ENCODE measurements at regions not wholly inside any gene's neighbourhood (a gene's known extent, or its start where the extent isn't known, plus 50 kb on each side); places are given as distances from the start of the nearest gene placed in this dataset.

GRCh38 chr15:81929557-81929956 is 116.3 kb downstream of the MEX3B start:
- ChIA-PET POLR2A (no interaction called here), CTCF (interaction anchor here (1.5 kb wide), 1 partner anchor 10 kb away, joined by 7 read pairs; no protein-coding TSS in a partner anchor)
- TF ChIP-seq CTCF (IDR thresholded peaks at IDR 0.05; ENCODE audit: insufficient read depth, low read depth, low read length) = no peak
- no peak for DNase-seq (ENCODE audit: low read depth)
- Histone ChIP-seq H3K27me3 (ENCODE audit: control insufficient read depth, insufficient read depth, low read length) (no peaks in the 10 kb centered on the region), H3K4me3 (ENCODE audit: low read depth, low read length) (no peak overlapping the region), H3K36me3 (ENCODE audit: control insufficient read depth, insufficient read depth, low read length) (no peaks in the 10 kb centered on the region)

GRCh38 chr15:81926981-81927380 is 118.8 kb downstream of the MEX3B start:
- no peaks in the 10 kb centered on the region for H3K36me3 ChIP-seq (ENCODE audit: control insufficient read depth, insufficient read depth, low read length)
- POLR2A ChIA-PET = no interaction called here
- CTCF ChIA-PET = interaction anchor here (1.2 kb wide), 1 partner anchor 15 kb away, joined by 5 read pairs; no protein-coding TSS in a partner anchor

DNA sequence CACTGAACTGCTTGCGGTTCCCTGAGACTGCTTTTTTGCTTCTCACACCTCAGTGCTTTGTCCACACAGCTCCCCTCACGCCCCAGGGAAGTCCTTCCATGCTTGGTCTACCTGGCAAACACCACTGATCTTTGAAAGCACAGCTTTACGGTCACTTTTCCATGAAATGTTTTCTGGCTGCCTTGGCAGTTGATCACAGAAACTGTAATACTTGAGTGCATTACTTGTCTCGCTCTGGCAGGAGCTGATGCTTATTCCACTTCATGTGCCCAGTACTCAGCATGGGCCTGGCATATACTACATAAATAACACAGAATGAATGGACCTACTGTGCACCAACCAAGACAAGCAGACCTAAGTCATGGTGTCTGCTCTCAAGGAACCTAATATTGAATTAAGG is 121.1 kb downstream of the MEX3B start:
- Histone ChIP-seq H3K27me3 (ENCODE audit: control insufficient read depth, insufficient read depth, low read length) (no peaks in the 10 kb centered on the region), H3K36me3 (ENCODE audit: control insufficient read depth, insufficient read depth, low read length) (no peaks in the 10 kb centered on the region), H3K4me3 (ENCODE audit: low read depth, low read length) (no peak overlapping the region)
- ChIA-PET CTCF (interaction anchor here (0.8 to 1.9 kb wide), 3 partner anchors 10 to 23 kb away, joined by 3 to 4 read pairs (median 3); no protein-coding TSS in a partner anchor), POLR2A (no interaction called here)
- no peak for TF ChIP-seq CTCF (IDR thresholded peaks at IDR 0.05; ENCODE audit: insufficient read depth, low read depth, low read length)
- DNase-seq (ENCODE audit: low read depth) = no peak

More at GRCh38 chr15:81926981-81927380, 118.8 kb downstream of the MEX3B start:
- no peaks in the 10 kb centered on the region for H3K27me3 ChIP-seq (ENCODE audit: control insufficient read depth, insufficient read depth, low read length)
- DNase-seq (ENCODE audit: low read depth) = no peak
- H3K4me3 ChIP-seq (ENCODE audit: low read depth, low read length) = no peak overlapping the region
- TF ChIP-seq CTCF (IDR thresholded peaks at IDR 0.05; ENCODE audit: insufficient read depth, low read depth, low read length) = no peak

DNA sequence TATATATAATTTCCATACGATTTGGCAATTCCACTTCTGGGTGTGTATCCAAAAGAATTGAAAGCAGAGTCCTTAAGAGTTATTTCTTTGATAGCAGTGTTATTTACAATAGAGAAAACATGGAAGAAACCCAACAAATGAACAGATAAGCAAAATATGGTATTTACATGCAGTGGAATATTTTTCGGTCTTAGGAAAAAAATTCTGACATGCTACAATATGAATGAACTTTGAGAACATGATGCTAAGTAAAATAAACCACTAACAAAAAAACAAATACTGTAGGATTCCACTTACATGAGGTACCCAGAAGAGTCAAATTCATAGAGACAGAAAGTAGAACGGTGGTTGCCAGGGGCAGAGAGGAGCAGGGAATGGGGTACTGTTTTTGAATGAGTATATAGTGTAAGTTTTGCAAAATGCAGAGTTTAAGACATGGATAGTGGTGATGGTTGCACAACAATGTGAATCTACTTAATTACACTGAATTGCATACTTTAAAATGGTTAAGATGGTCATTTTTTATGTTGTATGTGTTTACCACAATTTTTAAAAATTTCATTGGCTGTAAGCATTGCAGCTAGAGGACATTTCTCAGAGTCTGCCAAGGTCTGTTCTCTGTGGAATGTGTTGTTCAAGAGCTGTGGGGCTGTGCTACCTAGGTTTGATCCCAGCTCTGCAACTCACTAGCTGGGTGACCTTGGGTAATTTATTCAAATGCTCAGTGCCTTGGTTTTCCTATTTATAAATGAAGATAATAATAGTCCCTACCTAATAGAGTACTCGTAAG is 122.1 kb downstream of the MEX3B start:
- CTCF ChIA-PET = no interaction called here
- TF ChIP-seq CTCF (IDR thresholded peaks at IDR 0.05; ENCODE audit: insufficient read depth, low read depth, low read length) = no peak
- POLR2A ChIA-PET = no interaction called here
- H3K27me3 ChIP-seq (ENCODE audit: control insufficient read depth, insufficient read depth, low read length) = no peaks in the 10 kb centered on the region
- no peak overlapping the region for H3K4me3 ChIP-seq (ENCODE audit: low read depth, low read length)
- H3K36me3 ChIP-seq (ENCODE audit: control insufficient read depth, insufficient read depth, low read length) = no peaks in the 10 kb centered on the region
- DNase-seq (ENCODE audit: low read depth) = no peak

- no peak for DNase-seq (ENCODE audit: low read depth)
- POLR2A ChIA-PET = no interaction called here
- no peaks in the 10 kb centered on the region for H3K36me3 ChIP-seq (ENCODE audit: control insufficient read depth, insufficient read depth, low read length)
- CTCF ChIA-PET = interaction anchor here (1.0 kb wide), 1 partner anchor 14 kb away, joined by 3 read pairs; no protein-coding TSS in a partner anchor
- H3K4me3 ChIP-seq (ENCODE audit: low read depth, low read length) = no peak overlapping the region
- TF ChIP-seq CTCF (IDR thresholded peaks at IDR 0.05; ENCODE audit: insufficient read depth, low read depth, low read length) = no peak
- no peaks in the 10 kb centered on the region for H3K27me3 ChIP-seq (ENCODE audit: control insufficient read depth, insufficient read depth, low read length)
These were observed 123.7 kb downstream of the MEX3B start for GRCh38 chr15:81922143-81922542.
